ENCODE measurements at regions not wholly inside any gene's neighbourhood (a gene's known extent, or its start where the extent isn't known, plus 50 kb on each side); places are given as distances from the start of the nearest gene placed in this dataset.
A peak's percentile ranks its signal among the peaks of the same experiment; 100 is the strongest.
"Not testable (repeated sequence)": the region's sequence is repeated elsewhere in the genome, so short reads cannot be mapped to it uniquely, and the experiment has no call there.

GRCh38 chr13:50740052-50740741 is 103.3 kb downstream of the DLEU7 start:
- no peak for DNase-seq (ENCODE audit: low spot score)

- no peak for DNase-seq (ENCODE audit: low spot score)
Measured at GRCh38 chr13:50742353-50742752, 101.1 kb downstream of the DLEU7 start.

GRCh38 chr13:50742968-50743367 is 100.5 kb downstream of the DLEU7 start:
- DNase-seq (ENCODE audit: low spot score) = no peak

- no peak for DNase-seq (ENCODE audit: low spot score)
Measured at GRCh38 chr13:50744116-50744660, 99.3 kb downstream of the DLEU7 start.

- no peak for DNase-seq (ENCODE audit: low spot score)
Measured at GRCh38 chr13:50745542-50746115, 97.9 kb downstream of the DLEU7 start.

DNA sequence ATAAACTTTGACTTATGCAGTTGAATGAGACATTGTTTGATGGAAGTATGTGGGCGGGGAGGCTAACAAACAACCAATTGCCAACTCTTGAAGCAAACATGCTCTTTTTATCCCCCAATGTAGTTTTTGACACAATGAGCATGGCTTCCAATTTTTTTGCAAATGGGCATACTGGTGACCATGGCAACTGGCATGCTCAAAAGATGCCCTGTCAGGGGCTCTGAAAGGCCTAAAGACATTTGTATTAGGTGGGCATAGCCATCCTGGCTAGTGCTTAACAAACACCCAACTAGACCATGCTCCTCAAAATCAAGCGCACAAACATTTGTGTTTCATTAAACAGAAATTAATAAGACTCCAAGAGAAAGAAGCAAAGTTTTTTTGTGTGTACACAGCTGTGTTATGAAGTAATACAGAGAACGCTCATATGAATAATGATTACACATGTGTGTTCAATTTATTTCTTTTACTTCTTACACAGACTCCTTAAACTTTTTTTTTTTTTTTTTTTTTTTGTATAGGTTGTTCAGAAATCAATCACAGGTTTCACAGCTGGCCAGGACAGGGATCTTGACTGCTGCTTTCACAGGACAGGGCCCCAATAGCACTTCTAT is 95.6 kb downstream of the DLEU7 start:
- no peak for DNase-seq (ENCODE audit: low spot score)

- DNase-seq (ENCODE audit: low spot score) = not testable (repeated sequence)
Measured at GRCh38 chr13:50753221-50753620, 90.3 kb downstream of the DLEU7 start.

GRCh38 chr13:50755862-50756685 is 87.4 kb downstream of the DLEU7 start:
- not testable (repeated sequence) for DNase-seq (ENCODE audit: low spot score)

GRCh38 chr13:50757008-50757407 is 86.5 kb downstream of the DLEU7 start:
- peak; percentile 27 for DNase-seq (ENCODE audit: low spot score)

GRCh38 chr13:50758796-50759195 is 84.7 kb downstream of the DLEU7 start:
- no peak for DNase-seq (ENCODE audit: low spot score)

DNA sequence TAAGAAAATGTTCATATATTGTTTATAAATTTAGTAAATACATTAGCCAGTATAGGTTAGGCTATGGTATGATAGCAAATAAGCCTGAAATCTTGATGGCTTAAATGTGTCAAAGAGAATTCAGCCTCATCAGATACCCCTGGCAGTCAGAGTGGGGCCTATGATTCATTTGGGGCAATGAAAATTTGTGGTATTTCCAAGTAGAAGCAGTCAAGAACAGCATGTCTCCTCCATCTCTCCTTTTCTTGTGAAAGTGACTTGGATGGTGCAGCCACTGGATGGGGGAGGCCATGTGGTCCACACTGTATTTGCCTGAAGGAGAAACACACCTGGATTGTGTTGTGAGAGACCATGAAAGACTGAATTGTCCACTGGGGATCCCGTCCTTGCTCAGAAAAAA is 82.7 kb downstream of the DLEU7 start:
- DNase-seq (ENCODE audit: low spot score) = no peak

DNA sequence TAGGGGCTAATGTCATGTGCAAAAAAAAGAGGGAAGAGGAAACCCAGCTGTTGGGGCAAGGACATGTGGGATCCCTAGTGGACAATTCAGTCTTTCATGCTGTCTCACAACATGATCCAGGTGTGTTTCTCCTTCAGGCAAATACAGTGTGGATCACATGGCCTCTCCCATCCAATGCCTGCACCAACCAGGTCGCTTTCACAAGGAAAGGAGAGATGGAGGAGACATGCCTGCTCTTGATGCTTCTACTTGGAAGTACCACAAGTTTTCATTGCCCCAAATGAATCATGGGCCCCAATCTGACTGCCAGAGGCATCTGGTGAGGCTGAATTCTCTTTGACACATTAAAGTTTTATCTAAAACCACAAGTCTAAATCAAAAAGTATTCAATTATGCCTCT is 82.1 kb downstream of the DLEU7 start:
- DNase-seq (ENCODE audit: low spot score) = no peak

- no peak for DNase-seq (ENCODE audit: low spot score)
Measured at GRCh38 chr13:50762969-50763567, 80.4 kb downstream of the DLEU7 start.

- DNase-seq (ENCODE audit: low spot score) = peak; percentile 13
Measured at GRCh38 chr13:50766013-50766412, 77.5 kb downstream of the DLEU7 start.

- DNase-seq (ENCODE audit: low spot score) = no peak
Measured at GRCh38 chr13:50766695-50767094, 76.8 kb downstream of the DLEU7 start.

DNA sequence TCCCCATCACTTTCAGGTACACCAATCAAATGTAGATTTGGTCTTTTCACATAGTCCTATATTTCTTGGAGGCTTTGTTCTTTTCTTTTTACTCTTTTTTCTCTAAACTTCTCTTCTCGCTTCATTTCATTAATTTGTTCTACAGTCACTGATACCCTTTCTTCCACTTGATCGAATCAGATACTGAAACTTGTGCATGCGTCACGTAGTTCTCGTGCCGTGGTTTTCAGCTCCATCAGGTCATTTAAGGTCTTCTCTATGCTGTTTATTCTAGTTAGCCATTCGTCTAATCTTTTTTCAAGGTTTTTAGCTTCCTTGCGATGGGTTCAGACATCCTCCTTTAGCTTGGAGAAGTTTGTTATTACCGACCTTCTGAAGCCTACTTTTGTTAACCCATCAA is 70.6 kb downstream of the DLEU7 start:
- not testable (repeated sequence) for DNase-seq (ENCODE audit: low spot score)

Data from umbilical cord (tissue), 1 donor.